Mucosa of descending colon (tissue), 3 donors: ENCODE measurements at regions not wholly inside any gene's neighbourhood (a gene's known extent, or its start where the extent isn't known, plus 50 kb on each side); places are given as distances from the start of the nearest gene placed in this dataset.

Experiments
- ATAC-seq: fragments of 200-7000 bp; cut with Tn5 transposase; one replicate; pipeline ENCODE4 v1.9.1; 2020; ENCODE audit warnings: mild to moderate bottlenecking, moderate library complexity
- DNase-seq, 3 donors: peaks; one replicate each; pipeline ENCODE4 v3.0.0-alpha.2; 2020
- H3K36me3 ChIP-seq: fragments of 200-600 bp; one replicate; pipeline ENCODE4 v1.8.0; 2021; ENCODE audit warnings: low read depth, mild to moderate bottlenecking
- H3K4me1 ChIP-seq: fragments of 200-600 bp; one replicate; pipeline ENCODE4 v1.8.0; 2021; ENCODE audit warnings: low read depth, mild to moderate bottlenecking
- H3K4me3 ChIP-seq: fragments of 200-600 bp; one replicate; pipeline ENCODE4 v1.8.0; 2021; ENCODE audit warnings: mild to moderate bottlenecking
- H3K9me3 ChIP-seq: fragments of 200-600 bp; one replicate; pipeline ENCODE4 v1.8.0; 2021; ENCODE audit warnings: mild to moderate bottlenecking
- CTCF ChIP-seq: fragments of 200-600 bp; IDR thresholded peaks from one replicate; pipeline ENCODE4 v1.8.0; 2022; ENCODE audit warnings: antibody characterized with exemption, mild to moderate bottlenecking
- intact Hi-C, 2 donors: fragments of 100-400 bp; cut with DNase I in 1 of 2; cut with micrococcal nuclease in 1 of 2; formaldehyde crosslinking; loops; one replicate each; pipeline versions ENCODE4 v1.11.0 to v1.11.1; 2022; cut with DNase I, micrococcal nuclease
- donor health status: DM: no; HTN: no; CAD: no; lungs with moderate emphysema.
- donor health status: DM: no; HTN: no; CAD: no.
- donor health status: DM: no; HTN: yes; CAD: no.

GRCh38 chr5:163963881-163964280, 458.5 kb downstream of the MAT2B start:
- intact Hi-C loops, result no loop called here
- no peak for ATAC-seq

GRCh38 chr5:163964671-163965070, 459.3 kb downstream of the MAT2B start:
- ATAC-seq (no peak), DNase-seq (no peak)
- intact Hi-C loops, result no loop called here
- H3K9me3 ChIP-seq, result no peaks in the 10 kb centered on the region
- no peak for TF ChIP-seq CTCF
- H3K36me3 ChIP-seq, result no peaks in the 10 kb centered on the region
- H3K4me3 ChIP-seq, result no peak overlapping the region
- no peaks in the 10 kb centered on the region for H3K4me1 ChIP-seq

More at GRCh38 chr5:163963881-163964280, 458.5 kb downstream of the MAT2B start:
- no peaks in the 10 kb centered on the region for H3K9me3 ChIP-seq
- DNase-seq, result no peak
- H3K4me1 ChIP-seq, result no peaks in the 10 kb centered on the region
- no peak overlapping the region for H3K4me3 ChIP-seq
- no peaks in the 10 kb centered on the region for H3K36me3 ChIP-seq
- no peak for TF ChIP-seq CTCF

- H3K9me3 ChIP-seq, result no peaks in the 10 kb centered on the region
- ATAC-seq, result no peak
- H3K4me3 ChIP-seq, result no peak overlapping the region
- intact Hi-C loops, result no loop called here
- no peak for DNase-seq
- H3K4me1 ChIP-seq, result no peaks in the 10 kb centered on the region
- no peak for TF ChIP-seq CTCF
- no peaks in the 10 kb centered on the region for H3K36me3 ChIP-seq
These were observed 461.8 kb downstream of the MAT2B start for GRCh38 chr5:163967268-163967667.

GRCh38 chr5:163968651-163969050, 463.2 kb downstream of the MAT2B start:
- no peak for ATAC-seq
- no peak for DNase-seq
- Histone ChIP-seq H3K4me1 (no peaks in the 10 kb centered on the region), H3K36me3 (no peaks in the 10 kb centered on the region), H3K4me3 (no peak overlapping the region), H3K9me3 (no peaks in the 10 kb centered on the region)
- no peak for TF ChIP-seq CTCF
- intact Hi-C loops, result no loop called here

GRCh38 chr5:163976696-163977095, 471.3 kb downstream of the MAT2B start:
- no peak for TF ChIP-seq CTCF
- Histone ChIP-seq H3K4me1 (no peaks in the 10 kb centered on the region), H3K36me3 (no peaks in the 10 kb centered on the region), H3K4me3 (no peak overlapping the region), H3K9me3 (no peaks in the 10 kb centered on the region)
- DNase-seq (no peak), ATAC-seq (no peak)
- intact Hi-C loops, result no loop called here

- ATAC-seq, result peak; percentile 38
- H3K9me3 ChIP-seq, result no peaks in the 10 kb centered on the region
- no peaks in the 10 kb centered on the region for H3K4me1 ChIP-seq
- no peak for TF ChIP-seq CTCF
- peak in 2 of 3 donors; percentile 14 to 20 for DNase-seq
- no peak overlapping the region for H3K4me3 ChIP-seq
- intact Hi-C loops, result no loop called here
- H3K36me3 ChIP-seq, result no peaks in the 10 kb centered on the region
These were observed 473.5 kb downstream of the MAT2B start for GRCh38 chr5:163978897-163979296.
